ENCODE measurements at regions not wholly inside any gene's neighbourhood (a gene's known extent, or its start where the extent isn't known, plus 50 kb on each side); places are given as distances from the start of the nearest gene placed in this dataset.
A peak's percentile ranks its signal among the peaks of the same experiment; 100 is the strongest.

DNA sequence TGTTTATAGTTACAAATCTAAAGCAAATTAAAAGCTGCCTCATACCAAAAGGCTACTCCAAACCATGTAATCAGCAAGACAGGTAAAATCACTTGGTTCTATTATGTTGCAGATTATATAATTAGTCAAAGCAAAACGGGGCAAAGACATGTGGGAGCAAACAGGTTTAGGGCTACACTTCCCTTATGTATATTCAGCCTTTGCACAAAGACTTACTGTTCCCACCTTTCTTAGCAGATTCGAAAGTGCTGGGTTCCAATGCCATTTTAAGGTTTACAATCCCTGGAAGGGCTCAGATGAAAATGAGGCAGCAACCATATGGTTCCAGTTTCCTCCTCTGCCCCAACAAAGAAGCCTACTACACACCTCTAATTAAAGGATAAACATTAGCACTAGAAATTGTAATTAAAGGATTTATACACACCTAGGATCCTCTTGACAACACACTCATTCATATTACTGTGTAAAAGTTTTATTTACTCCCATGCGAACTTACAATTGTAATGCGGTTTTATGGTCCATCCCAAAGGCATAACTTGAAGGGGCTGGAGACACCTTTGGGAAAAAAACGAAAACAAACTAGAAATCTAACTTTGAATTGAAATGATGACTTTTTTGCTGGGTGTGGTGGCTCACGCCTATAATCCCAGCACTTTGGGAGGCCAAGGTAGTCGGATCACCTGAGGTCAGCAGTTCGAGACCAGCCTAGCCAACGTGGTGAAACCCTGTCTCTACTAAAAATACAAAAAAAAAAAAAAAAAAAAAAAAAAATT lies 117.3 kb upstream of the PKN2 start:
- Histone ChIP-seq H3K36me3 (no peaks in the 10 kb centered on the region), H3K9me3 (no peaks in the 10 kb centered on the region), H3K27me3 (no peaks in the 10 kb centered on the region), H3K4me1 (no peaks in the 10 kb centered on the region), H3K27ac (no peak overlapping the region), H3K4me3 (no peak overlapping the region)
- TF ChIP-seq, protein P1, sequence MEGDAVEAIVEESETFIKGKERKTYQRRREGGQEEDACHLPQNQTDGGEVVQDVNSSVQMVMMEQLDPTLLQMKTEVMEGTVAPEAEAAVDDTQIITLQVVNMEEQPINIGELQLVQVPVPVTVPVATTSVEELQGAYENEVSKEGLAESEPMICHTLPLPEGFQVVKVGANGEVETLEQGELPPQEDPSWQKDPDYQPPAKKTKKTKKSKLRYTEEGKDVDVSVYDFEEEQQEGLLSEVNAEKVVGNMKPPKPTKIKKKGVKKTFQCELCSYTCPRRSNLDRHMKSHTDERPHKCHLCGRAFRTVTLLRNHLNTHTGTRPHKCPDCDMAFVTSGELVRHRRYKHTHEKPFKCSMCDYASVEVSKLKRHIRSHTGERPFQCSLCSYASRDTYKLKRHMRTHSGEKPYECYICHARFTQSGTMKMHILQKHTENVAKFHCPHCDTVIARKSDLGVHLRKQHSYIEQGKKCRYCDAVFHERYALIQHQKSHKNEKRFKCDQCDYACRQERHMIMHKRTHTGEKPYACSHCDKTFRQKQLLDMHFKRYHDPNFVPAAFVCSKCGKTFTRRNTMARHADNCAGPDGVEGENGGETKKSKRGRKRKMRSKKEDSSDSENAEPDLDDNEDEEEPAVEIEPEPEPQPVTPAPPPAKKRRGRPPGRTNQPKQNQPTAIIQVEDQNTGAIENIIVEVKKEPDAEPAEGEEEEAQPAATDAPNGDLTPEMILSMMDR (IDR thresholded peaks at IDR 0.05) = no peak
- TF ChIP-seq POLR2A (IDR thresholded peaks at IDR 0.05) (no peak), EP300 (IDR thresholded peaks at IDR 0.05) (no peak)
- no peak for DNase-seq (ENCODE audit: low spot score in 2 of 2)
- whole genome bisulfite sequencing, 2 donors = 67 to 69% methylated on average over 9 of the region's 9 CpGs

DNA sequence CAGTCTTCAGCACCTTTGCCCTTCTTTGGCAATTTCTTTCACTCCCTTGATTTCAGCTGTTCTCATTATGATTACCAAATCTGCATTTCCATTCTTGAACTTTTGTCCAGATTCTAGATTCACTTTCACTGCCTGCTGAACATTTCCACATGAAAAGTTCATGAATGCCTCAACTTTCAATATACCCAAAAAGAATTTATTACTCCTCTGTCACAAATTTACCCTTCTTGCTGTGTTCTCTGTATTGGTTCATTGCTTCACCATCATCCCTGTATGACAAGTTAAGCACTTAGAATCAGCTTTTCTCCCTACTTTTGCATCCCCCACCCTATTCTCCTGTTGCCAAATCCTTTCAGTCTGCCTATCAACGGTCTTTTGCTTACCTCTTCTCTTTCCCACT lies 112.6 kb upstream of the PKN2 start:
- H3K27me3 ChIP-seq = no peaks in the 10 kb centered on the region
- no peak for TF ChIP-seq POLR2A (IDR thresholded peaks at IDR 0.05)
- peak in 1 of 2 donors; percentile 32 for TF ChIP-seq EP300 (IDR thresholded peaks at IDR 0.05)
- TF ChIP-seq, protein P1 (IDR thresholded peaks at IDR 0.05) = no peak
- no peak overlapping the region for H3K4me3 ChIP-seq
- no peaks in the 10 kb centered on the region for H3K36me3 ChIP-seq
- no peaks in the 10 kb centered on the region for H3K9me3 ChIP-seq
- H3K4me1 ChIP-seq = no peaks in the 10 kb centered on the region
- peak overlapping the region in 2 of 4 donors; percentile 9 to 77 for H3K27ac ChIP-seq
- no peak for DNase-seq (ENCODE audit: low spot score in 2 of 2)
- WGBS, 2 donors = 53 to 60% methylated on average over 1 of the region's 1 CpG

DNA sequence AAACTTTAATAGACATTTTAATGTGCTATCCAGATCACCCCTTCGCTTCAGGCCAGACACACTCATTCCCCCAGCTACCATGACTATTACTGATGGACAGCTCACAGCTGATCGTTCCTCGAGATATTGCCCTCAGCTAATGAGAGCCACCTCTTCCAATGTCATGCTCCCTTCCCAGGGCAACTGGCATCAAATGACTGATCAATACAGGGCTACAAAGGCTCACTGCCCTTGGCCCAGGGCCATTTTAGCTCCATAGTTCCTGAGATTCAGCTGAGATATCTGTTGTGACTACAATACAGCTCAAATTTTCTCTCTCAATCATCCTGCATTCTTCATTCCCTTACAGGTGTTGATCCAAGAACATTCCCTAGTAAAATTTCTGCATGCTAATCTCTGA lies 104.5 kb upstream of the PKN2 start:
- H3K36me3 ChIP-seq = no peaks in the 10 kb centered on the region
- 79 to 82% methylated on average over 3 of the region's 3 CpGs for WGBS, 2 donors

DNA sequence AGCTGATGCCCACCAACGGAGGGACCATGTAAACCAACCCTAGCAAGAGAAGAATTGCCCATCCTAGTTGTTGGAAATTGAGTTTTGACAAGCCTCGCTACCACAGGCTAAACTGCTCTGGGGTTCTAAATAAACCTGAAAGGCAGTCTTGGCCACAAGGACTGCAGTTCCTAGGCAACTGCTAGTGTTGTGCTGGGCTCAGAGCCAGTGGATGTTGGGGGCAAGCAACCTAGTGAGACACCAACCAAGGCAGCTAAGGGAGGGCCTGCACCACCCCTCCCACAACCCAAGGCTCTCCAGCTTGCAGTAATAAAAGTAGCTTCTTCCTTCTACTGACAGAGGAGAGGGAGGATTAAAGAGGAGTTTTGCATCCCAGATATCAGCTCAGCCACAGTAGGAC lies 102.4 kb upstream of the PKN2 start:
- Histone ChIP-seq H3K9me3 (peaks cover 0 to 7% (median 0%) of the 10 kb centered on the region in 4 donors), H3K27me3 (no peaks in the 10 kb centered on the region), H3K36me3 (no peaks in the 10 kb centered on the region), H3K27ac (no peak overlapping the region), H3K4me3 (no peak overlapping the region), H3K4me1 (no peaks in the 10 kb centered on the region)
- TF ChIP-seq, protein P1 (IDR thresholded peaks at IDR 0.05) = no peak
- TF ChIP-seq POLR2A (IDR thresholded peaks at IDR 0.05) (no peak), EP300 (IDR thresholded peaks at IDR 0.05) (no peak)
- WGBS, 2 donors = 65 to 88% methylated on average over 2 of the region's 2 CpGs
- no peak for DNase-seq (ENCODE audit: low spot score in 2 of 2)

More for the DNA sequence above, 104.5 kb upstream of the PKN2 start:
- Histone ChIP-seq H3K9me3 (no peaks in the 10 kb centered on the region), H3K27me3 (no peaks in the 10 kb centered on the region), H3K4me1 (no peaks in the 10 kb centered on the region), H3K4me3 (no peak overlapping the region), H3K27ac (no peak overlapping the region)
- DNase-seq (ENCODE audit: low spot score in 2 of 2) = no peak
- TF ChIP-seq EP300 (IDR thresholded peaks at IDR 0.05) (no peak), POLR2A (IDR thresholded peaks at IDR 0.05) (no peak)
- TF ChIP-seq, protein P1 (IDR thresholded peaks at IDR 0.05) = no peak

DNA sequence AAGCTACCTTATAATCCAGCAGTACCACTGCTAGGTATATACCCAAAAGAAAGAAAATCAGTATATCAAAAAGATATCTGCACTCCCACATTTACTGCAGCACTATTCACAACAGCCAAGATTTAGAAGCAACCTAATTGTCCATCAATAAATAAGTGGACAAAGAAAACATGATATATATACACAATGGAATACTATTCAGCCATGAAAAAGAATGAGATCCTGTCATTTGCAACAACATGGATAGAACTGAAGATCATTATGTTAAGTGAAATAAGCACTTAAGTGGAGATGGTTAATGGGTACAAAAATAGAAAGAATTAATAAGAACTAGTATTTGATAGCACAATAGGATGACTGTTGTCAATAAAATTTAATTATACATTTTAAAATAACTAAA lies 90.7 kb upstream of the PKN2 start:
- TF ChIP-seq POLR2A (IDR thresholded peaks at IDR 0.05) = no peak
- TF ChIP-seq, protein P1 (IDR thresholded peaks at IDR 0.05) = no peak
- no peaks in the 10 kb centered on the region for H3K27me3 ChIP-seq
- no peak overlapping the region for H3K27ac ChIP-seq
- H3K9me3 ChIP-seq = peaks cover 0 to 32% (median 4%) of the 10 kb centered on the region in 4 donors
- DNase-seq (ENCODE audit: low spot score in 2 of 2) = no peak
- H3K4me1 ChIP-seq = no peaks in the 10 kb centered on the region
- no peaks in the 10 kb centered on the region for H3K36me3 ChIP-seq
- H3K4me3 ChIP-seq = no peak overlapping the region
